ENCODE measurements at regions not wholly inside any gene's neighbourhood (a gene's known extent, or its start where the extent isn't known, plus 50 kb on each side); places are given as distances from the start of the nearest gene placed in this dataset.

DNA sequence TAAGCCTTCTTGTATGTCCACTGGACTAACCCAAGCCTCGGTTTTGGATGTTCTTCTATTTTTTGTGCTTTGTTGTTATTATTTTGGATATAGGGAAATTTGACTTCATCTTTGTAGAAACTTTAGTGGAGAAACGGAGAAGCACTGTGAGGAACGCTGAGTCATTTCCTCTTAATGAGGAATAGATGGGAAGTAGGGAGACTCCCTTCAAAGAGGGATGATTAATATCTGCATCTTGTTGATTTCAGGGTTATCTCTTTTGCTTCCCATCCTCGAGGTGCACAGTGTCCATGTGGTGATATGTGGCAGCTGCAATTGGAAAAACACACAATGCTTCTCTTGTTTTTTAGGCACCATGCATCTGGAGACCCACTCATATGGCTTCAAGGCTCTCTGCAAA is 1147.9 kb downstream of the NLGN4X start:
- Histone ChIP-seq H3K4me1 (ENCODE audit: low read depth) (no peaks in the 10 kb centered on the region), H3K27ac (no peak overlapping the region), H3K4me3 (no peak overlapping the region), H3K9me3 (ENCODE audit: low read depth) (no peaks in the 10 kb centered on the region), H3K27me3 (no peaks in the 10 kb centered on the region), H3K36me3 (no peaks in the 10 kb centered on the region)
- no peak for DNase-seq (ENCODE audit: low read depth in 1 of 2, low spot score in 1 of 2)
- TF ChIP-seq, protein P1, sequence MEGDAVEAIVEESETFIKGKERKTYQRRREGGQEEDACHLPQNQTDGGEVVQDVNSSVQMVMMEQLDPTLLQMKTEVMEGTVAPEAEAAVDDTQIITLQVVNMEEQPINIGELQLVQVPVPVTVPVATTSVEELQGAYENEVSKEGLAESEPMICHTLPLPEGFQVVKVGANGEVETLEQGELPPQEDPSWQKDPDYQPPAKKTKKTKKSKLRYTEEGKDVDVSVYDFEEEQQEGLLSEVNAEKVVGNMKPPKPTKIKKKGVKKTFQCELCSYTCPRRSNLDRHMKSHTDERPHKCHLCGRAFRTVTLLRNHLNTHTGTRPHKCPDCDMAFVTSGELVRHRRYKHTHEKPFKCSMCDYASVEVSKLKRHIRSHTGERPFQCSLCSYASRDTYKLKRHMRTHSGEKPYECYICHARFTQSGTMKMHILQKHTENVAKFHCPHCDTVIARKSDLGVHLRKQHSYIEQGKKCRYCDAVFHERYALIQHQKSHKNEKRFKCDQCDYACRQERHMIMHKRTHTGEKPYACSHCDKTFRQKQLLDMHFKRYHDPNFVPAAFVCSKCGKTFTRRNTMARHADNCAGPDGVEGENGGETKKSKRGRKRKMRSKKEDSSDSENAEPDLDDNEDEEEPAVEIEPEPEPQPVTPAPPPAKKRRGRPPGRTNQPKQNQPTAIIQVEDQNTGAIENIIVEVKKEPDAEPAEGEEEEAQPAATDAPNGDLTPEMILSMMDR (IDR thresholded peaks at IDR 0.05; ENCODE audit: low read depth, low read length) = no peak

- Histone ChIP-seq H3K9me3 (ENCODE audit: low read depth) (no peaks in the 10 kb centered on the region), H3K4me1 (ENCODE audit: low read depth) (no peaks in the 10 kb centered on the region), H3K27me3 (no peaks in the 10 kb centered on the region), H3K36me3 (no peaks in the 10 kb centered on the region), H3K4me3 (no peak overlapping the region), H3K27ac (no peak overlapping the region)
- TF ChIP-seq, protein P1 (IDR thresholded peaks at IDR 0.05; ENCODE audit: low read depth, low read length) = no peak
- DNase-seq (ENCODE audit: low read depth in 1 of 2, low spot score in 1 of 2) = no peak
Observed at GRCh38 chrX:5068550-5068949, 1160.1 kb downstream of the NLGN4X start.

DNA sequence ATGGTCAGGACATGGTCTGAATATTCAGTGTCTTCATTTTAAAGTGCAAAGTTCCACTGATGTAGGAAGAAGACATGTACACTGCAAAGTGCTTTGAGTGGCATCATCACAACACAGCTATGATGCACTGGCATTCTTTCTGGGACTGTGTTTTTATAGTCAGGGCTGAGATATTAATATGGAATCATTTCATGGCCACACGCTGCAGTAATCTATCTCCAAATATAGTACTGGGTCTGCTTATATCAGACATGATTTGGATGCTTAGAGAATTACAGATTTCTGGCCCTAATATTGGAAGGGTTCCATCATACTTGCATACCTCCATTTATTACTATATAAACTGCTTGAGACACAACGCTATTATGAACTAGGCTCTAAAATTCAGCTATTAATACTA is 1170.9 kb downstream of the NLGN4X start:
- no peak overlapping the region for H3K27ac ChIP-seq
- no peaks in the 10 kb centered on the region for H3K9me3 ChIP-seq (ENCODE audit: low read depth)
- no peaks in the 10 kb centered on the region for H3K36me3 ChIP-seq
- no peaks in the 10 kb centered on the region for H3K27me3 ChIP-seq
- H3K4me3 ChIP-seq = no peak overlapping the region
- TF ChIP-seq, protein P1 (IDR thresholded peaks at IDR 0.05; ENCODE audit: low read depth, low read length) = no peak
- H3K4me1 ChIP-seq (ENCODE audit: low read depth) = peaks cover 6% of the 10 kb centered on the region
- DNase-seq (ENCODE audit: low read depth in 1 of 2, low spot score in 1 of 2) = no peak

- TF ChIP-seq, protein P1 (IDR thresholded peaks at IDR 0.05; ENCODE audit: low read depth, low read length) = no peak
- H3K9me3 ChIP-seq (ENCODE audit: low read depth) = no peaks in the 10 kb centered on the region
- no peak overlapping the region for H3K27ac ChIP-seq
- no peaks in the 10 kb centered on the region for H3K36me3 ChIP-seq
- peaks cover 14% of the 10 kb centered on the region for H3K4me1 ChIP-seq (ENCODE audit: low read depth)
- H3K27me3 ChIP-seq = no peaks in the 10 kb centered on the region
- no peak overlapping the region for H3K4me3 ChIP-seq
- DNase-seq (ENCODE audit: low read depth in 1 of 2, low spot score in 1 of 2) = no peak
Observed at GRCh38 chrX:5054852-5055251, 1173.8 kb downstream of the NLGN4X start.

DNA sequence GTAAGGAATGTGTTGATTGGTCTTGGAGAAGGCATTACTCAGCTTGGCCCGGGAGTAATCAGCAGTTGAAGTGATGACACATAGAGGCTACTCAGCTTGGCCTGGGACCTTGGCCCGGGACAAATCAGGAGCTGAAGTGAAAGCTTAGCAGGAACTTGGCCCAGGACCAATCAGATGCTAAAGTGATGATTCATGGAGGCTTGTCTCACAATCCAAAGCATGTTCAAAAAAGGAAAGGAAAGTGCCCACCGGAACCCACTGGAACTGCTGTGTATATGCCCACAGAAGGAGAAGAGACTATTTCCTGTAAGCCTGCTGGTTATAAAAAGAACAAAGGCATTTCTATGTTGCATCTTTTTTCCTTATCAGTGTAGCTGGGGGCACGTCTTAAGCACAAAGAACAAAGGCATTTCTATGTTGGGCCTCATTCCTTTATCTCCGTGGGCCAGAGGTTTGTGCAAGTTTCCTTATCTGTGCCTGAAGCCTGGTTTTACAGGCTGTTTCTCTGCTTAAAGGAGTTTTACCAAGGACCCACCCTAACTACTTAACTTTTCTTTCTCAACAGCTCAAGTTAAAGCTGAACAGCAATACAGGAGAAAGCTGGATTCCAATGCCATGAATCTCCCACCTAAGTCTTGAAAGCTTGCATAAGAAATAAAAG is 1176.7 kb downstream of the NLGN4X start:
- TF ChIP-seq, protein P1 (IDR thresholded peaks at IDR 0.05; ENCODE audit: low read depth, low read length) = no peak
- Histone ChIP-seq H3K4me1 (ENCODE audit: low read depth) (peaks cover 14% of the 10 kb centered on the region), H3K27ac (peak overlapping the region; percentile 96), H3K4me3 (no peak overlapping the region), H3K36me3 (no peaks in the 10 kb centered on the region), H3K9me3 (ENCODE audit: low read depth) (no peaks in the 10 kb centered on the region), H3K27me3 (no peaks in the 10 kb centered on the region)
- peak; percentile 16 to 78 for DNase-seq (ENCODE audit: low read depth in 1 of 2, low spot score in 1 of 2)

Data from cardiac muscle cell (in vitro differentiated cells and primary cell).